Stimulated activated naive CD8-positive, alpha-beta T cell treated with anti-CD3 and anti-CD28 coated beads, Interleukin-15, amount 100 ng/mL, for 72 hours (primary cell): ENCODE measurements at regions not wholly inside any gene's neighbourhood (a gene's known extent, or its start where the extent isn't known, plus 50 kb on each side); places are given as distances from the start of the nearest gene placed in this dataset.

Source experiments
- ATAC-seq: fragments of 150-1000 bp; cut with Tn5 transposase; 2 replicates; pipeline ENCODE4 v1.10.0; 2021; ENCODE audit warnings: mild to moderate bottlenecking, moderate library complexity
- DNase-seq, 2 donors: peaks; one replicate each; pipeline ENCODE4 v3.0.0; 2021 to 2022
- H3K27ac Mint-ChIP-seq, 2 donors: one replicate each; pipeline ENCODE4 v1.8.0; 2022; ENCODE audit warnings: mild to moderate bottlenecking in 2 of 2, mixed read lengths in 2 of 2, moderate library complexity in 2 of 2
- H3K27me3 Mint-ChIP-seq: one replicate; pipeline ENCODE4 v1.8.0; 2022; ENCODE audit warnings: mixed read lengths
- H3K4me1 Mint-ChIP-seq: one replicate; pipeline ENCODE4 v1.8.0; 2022; ENCODE audit warnings: mild to moderate bottlenecking, mixed read lengths
- H3K4me3 Mint-ChIP-seq, 2 donors: one replicate each; pipeline ENCODE4 v1.8.0; 2022; ENCODE audit warnings: mild to moderate bottlenecking in 2 of 2, mixed read lengths in 2 of 2, moderate library complexity in 1 of 2
- H3K9me3 Mint-ChIP-seq, 2 donors: one replicate each; pipeline ENCODE4 v1.8.0; 2022; ENCODE audit warnings: mixed read lengths in 2 of 2

DNA sequence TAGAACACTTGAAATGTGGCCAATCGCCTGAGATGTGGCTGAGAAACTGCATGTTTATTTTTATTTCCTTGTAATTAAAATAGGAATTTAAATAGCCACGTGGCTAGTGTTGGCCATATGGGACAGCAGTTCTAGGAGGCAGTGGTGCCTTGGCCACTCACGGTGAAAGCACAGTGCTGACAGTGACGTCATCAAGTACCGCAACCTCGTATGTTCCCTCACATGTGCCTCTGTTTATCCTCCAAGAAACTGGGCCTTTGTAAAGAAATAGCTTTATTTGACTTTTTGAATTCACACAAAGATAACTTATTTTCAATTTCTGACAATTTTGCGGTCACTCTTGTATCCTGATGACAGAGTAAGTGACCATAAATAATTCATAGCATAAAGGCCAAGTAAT, 575.0 kb downstream of the DCDC2C start:
- Mint-ChIP-seq H3K27ac (no peak overlapping the region), H3K9me3 (peaks cover 10 to 11% of the 10 kb centered on the region in 2 donors), H3K4me1 (no peaks in the 10 kb centered on the region), H3K4me3 (no peak overlapping the region), H3K27me3 (no peaks in the 10 kb centered on the region)
- DNase-seq (no peak), ATAC-seq (no peak)

DNA sequence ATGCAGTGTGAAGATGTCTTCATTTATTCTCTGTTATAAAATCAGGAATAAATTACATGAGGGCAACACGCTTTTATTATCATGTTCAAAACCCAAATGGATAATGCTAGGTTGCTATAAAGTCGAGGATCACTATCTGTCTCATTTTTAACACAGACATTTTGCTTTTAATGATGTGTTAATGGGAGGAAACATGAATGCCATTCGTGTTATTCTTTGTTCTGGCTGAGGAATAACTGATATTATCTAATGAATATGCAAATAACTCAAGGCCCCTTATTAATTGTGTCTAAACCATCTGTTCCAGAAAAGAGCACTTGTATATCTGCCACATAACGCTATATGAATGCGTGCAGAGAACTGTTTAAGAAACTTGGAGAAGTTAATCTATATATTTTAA, 576.1 kb downstream of the DCDC2C start:
- no peak for DNase-seq
- no peak overlapping the region for H3K4me3 Mint-ChIP-seq
- no peak overlapping the region for H3K27ac Mint-ChIP-seq
- peaks cover 10 to 11% of the 10 kb centered on the region in 2 donors for H3K9me3 Mint-ChIP-seq
- no peaks in the 10 kb centered on the region for H3K27me3 Mint-ChIP-seq
- H3K4me1 Mint-ChIP-seq: no peaks in the 10 kb centered on the region
- ATAC-seq: no peak

- peaks cover 0 to 2% of the 10 kb centered on the region in 2 donors for H3K9me3 Mint-ChIP-seq
- ATAC-seq: no peak
- no peaks in the 10 kb centered on the region for H3K27me3 Mint-ChIP-seq
- H3K4me1 Mint-ChIP-seq: no peaks in the 10 kb centered on the region
- no peak overlapping the region for H3K4me3 Mint-ChIP-seq
- no peak overlapping the region for H3K27ac Mint-ChIP-seq
- DNase-seq: no peak
Measured at GRCh38 chr2:4291430-4291829, 588.1 kb downstream of the DCDC2C start.

DNA sequence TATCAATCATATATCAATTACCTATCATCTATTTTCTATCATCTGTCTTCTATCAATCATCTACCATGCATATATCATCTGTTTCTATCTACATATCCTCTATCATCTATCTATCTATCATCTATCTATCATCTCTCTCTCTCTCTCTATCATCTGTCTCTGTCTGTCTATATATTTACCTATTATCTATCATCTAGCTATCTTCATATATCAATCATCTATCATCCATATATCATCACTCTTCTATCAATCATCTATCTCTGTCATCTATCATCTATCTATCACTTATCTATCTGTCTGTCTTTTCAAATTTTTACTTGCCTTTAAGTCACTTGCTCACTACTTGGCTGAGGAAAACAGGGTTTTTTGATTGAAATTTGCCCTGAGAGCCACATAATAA, 592.3 kb downstream of the DCDC2C start:
- Mint-ChIP-seq H3K4me1 (no peaks in the 10 kb centered on the region), H3K27me3 (no peaks in the 10 kb centered on the region), H3K4me3 (no peak overlapping the region), H3K9me3 (no peaks in the 10 kb centered on the region), H3K27ac (no peak overlapping the region)
- ATAC-seq (no peak), DNase-seq (no peak)

- DNase-seq (no peak), ATAC-seq (no peak)
- H3K27ac Mint-ChIP-seq: no peak overlapping the region
- H3K27me3 Mint-ChIP-seq: no peaks in the 10 kb centered on the region
- H3K9me3 Mint-ChIP-seq: no peaks in the 10 kb centered on the region
- no peaks in the 10 kb centered on the region for H3K4me1 Mint-ChIP-seq
- H3K4me3 Mint-ChIP-seq: no peak overlapping the region
Measured at GRCh38 chr2:4300616-4301015, 597.2 kb downstream of the DCDC2C start.

DNA sequence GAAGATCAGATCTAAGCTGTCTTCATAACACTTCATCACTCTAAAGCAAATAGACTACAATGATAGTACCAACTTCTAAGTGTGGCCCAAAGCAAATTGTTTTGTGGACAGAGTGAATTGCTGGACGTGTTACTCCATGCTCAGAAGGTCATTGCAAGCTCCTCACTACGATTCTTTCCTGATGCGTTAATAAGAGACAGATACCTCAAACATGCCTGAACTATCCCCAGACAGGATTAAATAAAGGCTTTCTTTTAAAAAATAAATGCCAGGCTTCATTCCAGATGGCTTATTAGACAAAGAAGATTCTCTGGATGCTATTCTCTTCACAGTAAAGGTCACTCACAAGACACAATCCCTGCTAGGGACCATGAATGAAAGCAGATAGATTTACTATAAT, 621.2 kb downstream of the DCDC2C start:
- peaks cover 4 to 9% of the 10 kb centered on the region in 2 donors for H3K9me3 Mint-ChIP-seq
- H3K27me3 Mint-ChIP-seq: no peaks in the 10 kb centered on the region
- ATAC-seq (no peak), DNase-seq (no peak)
- no peak overlapping the region for H3K4me3 Mint-ChIP-seq
- no peaks in the 10 kb centered on the region for H3K4me1 Mint-ChIP-seq
- no peak overlapping the region for H3K27ac Mint-ChIP-seq

DNA sequence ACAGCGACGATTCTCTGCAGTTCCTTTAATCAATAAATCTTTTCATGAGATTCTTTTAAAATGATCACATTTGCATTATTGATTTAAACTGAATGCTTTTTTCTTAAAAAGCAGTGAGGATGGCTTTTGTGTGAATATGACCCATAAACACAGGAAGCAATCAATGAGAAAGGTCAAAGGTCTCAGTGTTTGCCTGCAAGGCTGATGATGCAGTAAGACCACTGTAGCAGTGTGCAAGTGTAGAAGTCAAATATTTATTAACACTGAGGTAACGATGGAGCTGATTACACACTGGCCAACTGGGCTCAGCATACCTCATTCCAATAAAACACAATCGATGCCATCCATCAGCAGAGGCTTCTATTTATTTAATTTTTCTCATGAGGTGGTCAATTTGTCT, 633.5 kb downstream of the DCDC2C start:
- Mint-ChIP-seq H3K4me1 (no peaks in the 10 kb centered on the region), H3K4me3 (no peak overlapping the region), H3K27ac (no peak overlapping the region), H3K9me3 (peaks cover 17 to 18% of the 10 kb centered on the region in 2 donors), H3K27me3 (no peaks in the 10 kb centered on the region)
- ATAC-seq (no peak), DNase-seq (no peak)

DNA sequence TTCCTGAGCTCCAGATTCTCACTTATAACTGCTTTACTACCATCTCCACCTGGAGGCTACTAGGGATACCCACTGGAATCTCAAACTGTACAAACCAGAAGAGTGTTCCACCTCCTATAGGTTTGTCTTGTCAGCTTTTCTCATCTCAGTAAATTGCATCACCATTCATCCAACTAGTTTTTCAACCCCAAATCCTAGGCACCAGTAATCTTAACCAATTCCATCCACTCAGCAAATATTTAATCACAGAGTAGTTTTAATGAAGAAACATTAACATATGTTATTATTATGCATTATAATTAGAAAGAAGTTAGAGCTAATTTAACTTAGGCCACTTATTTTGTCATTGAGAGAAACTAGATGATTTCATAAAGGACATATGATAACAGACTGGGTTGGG, 635.0 kb downstream of the DCDC2C start:
- H3K9me3 Mint-ChIP-seq: peaks cover 17 to 18% of the 10 kb centered on the region in 2 donors
- ATAC-seq: no peak

DNA sequence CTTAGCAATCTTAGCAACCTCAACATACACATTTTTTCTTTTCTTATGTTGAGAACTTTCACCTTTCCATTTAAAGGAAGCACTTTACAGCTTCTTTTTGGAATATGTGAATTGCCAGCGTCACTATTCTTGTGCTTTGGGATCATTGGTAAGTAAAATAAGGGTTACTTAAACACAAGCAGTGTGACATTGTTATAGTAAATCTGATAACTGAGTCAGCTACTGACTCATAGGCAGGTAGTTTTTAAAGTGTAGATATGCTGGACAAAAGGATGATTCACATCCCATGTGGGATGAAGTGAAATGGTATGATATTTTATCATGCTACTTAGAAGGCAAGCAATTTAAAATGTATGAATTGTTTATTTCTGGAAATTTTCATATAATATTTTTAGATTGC, 637.2 kb downstream of the DCDC2C start:
- Mint-ChIP-seq H3K9me3 (peaks cover 12 to 13% of the 10 kb centered on the region in 2 donors), H3K4me3 (no peak overlapping the region), H3K4me1 (no peaks in the 10 kb centered on the region), H3K27me3 (no peaks in the 10 kb centered on the region), H3K27ac (no peak overlapping the region)
- ATAC-seq (no peak), DNase-seq (no peak)

More for the DNA sequence above, 635.0 kb downstream of the DCDC2C start:
- no peak overlapping the region for H3K4me3 Mint-ChIP-seq
- no peaks in the 10 kb centered on the region for H3K27me3 Mint-ChIP-seq
- no peak for DNase-seq
- no peak overlapping the region for H3K27ac Mint-ChIP-seq
- no peaks in the 10 kb centered on the region for H3K4me1 Mint-ChIP-seq

DNA sequence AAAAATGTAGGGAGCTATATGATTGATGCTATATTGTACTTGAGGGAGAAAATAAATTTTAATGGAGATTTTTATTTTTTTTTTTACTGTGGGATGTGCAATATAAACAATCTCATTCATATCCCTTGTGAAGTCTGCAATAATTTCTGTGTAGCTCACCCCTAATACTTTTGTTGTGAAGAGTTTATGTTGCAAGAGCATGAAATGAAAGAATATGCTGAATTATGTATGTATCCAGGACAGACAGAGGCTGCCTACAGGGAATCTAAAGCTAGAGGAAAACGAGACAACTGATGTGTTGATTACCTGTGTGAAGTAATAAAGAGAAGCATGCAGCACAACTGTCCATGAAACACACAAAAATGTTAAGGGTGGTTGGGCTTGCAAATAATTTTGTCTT, 643.3 kb downstream of the DCDC2C start:
- DNase-seq: no peak
- Mint-ChIP-seq H3K4me1 (no peaks in the 10 kb centered on the region), H3K27ac (no peak overlapping the region), H3K4me3 (no peak overlapping the region), H3K27me3 (no peaks in the 10 kb centered on the region), H3K9me3 (peaks cover 9 to 17% of the 10 kb centered on the region in 2 donors)
- no peak for ATAC-seq

DNA sequence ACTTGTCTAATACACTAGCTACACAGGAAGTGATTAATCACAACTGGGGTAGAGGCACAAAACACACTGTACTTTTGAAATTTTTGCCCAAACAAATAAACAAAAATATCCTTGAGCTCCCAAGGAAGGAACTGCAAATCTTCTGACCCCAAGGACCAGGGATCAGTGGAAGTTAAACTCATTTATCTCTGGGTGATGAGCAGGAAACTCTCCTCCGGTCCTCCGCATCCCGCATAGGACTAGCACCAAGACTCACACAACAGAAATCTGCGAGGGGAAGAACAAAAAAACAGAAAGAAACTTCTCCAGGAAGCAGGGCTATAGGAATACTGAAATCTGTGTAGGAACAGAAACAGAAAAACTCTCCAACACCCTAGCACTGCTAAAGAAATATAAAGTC, 650.3 kb downstream of the DCDC2C start:
- H3K4me3 Mint-ChIP-seq: no peak overlapping the region
- H3K27me3 Mint-ChIP-seq: no peaks in the 10 kb centered on the region
- H3K27ac Mint-ChIP-seq: no peak overlapping the region

DNA sequence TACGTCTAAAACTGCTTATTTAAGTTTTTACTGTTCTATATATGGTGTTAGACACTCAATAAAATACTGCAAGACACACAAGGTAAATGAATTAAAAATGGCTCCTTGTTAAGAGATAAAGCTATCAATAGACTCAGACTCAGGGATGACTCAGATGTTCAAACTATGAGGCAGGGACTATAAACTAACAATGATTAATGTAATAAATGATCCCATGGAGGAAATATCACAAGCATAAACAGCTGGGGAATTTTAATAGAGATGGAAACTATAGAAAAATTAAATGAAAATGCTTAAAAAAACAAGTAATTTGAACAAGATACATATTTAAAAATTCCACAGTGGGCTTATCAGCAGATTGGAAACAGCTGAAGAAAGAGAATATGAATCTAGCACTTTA, 650.8 kb downstream of the DCDC2C start:
- DNase-seq: no peak
- ATAC-seq: no peak
- Mint-ChIP-seq H3K27me3 (no peaks in the 10 kb centered on the region), H3K4me1 (no peaks in the 10 kb centered on the region), H3K4me3 (no peak overlapping the region), H3K9me3 (peaks cover 13 to 17% of the 10 kb centered on the region in 2 donors), H3K27ac (no peak overlapping the region)

More for the DNA sequence above, 650.3 kb downstream of the DCDC2C start:
- ATAC-seq (no peak), DNase-seq (no peak)
- Mint-ChIP-seq H3K9me3 (peaks cover 13 to 19% of the 10 kb centered on the region in 2 donors), H3K4me1 (no peaks in the 10 kb centered on the region)

DNA sequence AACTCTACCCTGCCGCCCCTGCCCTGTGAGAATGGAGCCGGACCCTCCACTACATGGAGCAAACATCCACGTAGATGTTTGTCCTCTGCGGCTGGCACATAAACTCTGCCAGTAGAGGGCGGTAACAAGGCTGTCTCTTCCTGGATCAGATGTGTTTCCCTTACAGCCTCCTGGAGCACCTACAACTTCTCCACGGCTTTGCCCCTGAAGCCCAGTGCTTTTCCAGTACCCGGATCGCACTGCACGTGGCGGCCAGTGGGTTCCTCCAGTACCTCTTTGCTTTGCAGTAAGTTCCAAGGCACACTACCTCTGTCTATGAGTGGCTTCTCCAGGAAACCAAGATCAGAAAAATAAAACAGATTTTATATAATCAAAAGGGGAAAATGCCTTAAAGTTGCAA, 651.3 kb downstream of the DCDC2C start:
- Mint-ChIP-seq H3K4me3 (no peak overlapping the region), H3K9me3 (peaks cover 13 to 17% of the 10 kb centered on the region in 2 donors), H3K27ac (no peak overlapping the region), H3K27me3 (no peaks in the 10 kb centered on the region), H3K4me1 (no peaks in the 10 kb centered on the region)
- ATAC-seq (no peak), DNase-seq (no peak)

GRCh38 chr2:4356109-4356508, 652.7 kb downstream of the DCDC2C start:
- DNase-seq (no peak), ATAC-seq (no peak)
- Mint-ChIP-seq H3K4me1 (no peaks in the 10 kb centered on the region), H3K9me3 (peaks cover 9 to 14% of the 10 kb centered on the region in 2 donors), H3K27me3 (no peaks in the 10 kb centered on the region), H3K4me3 (no peak overlapping the region), H3K27ac (no peak overlapping the region)

- peaks cover 9 to 18% of the 10 kb centered on the region in 2 donors for H3K9me3 Mint-ChIP-seq
- H3K4me3 Mint-ChIP-seq: no peak overlapping the region
- ATAC-seq (no peak), DNase-seq (no peak)
- no peaks in the 10 kb centered on the region for H3K4me1 Mint-ChIP-seq
- H3K27ac Mint-ChIP-seq: no peak overlapping the region
- H3K27me3 Mint-ChIP-seq: no peaks in the 10 kb centered on the region
Measured at GRCh38 chr2:4356541-4356940, 653.2 kb downstream of the DCDC2C start.

- Mint-ChIP-seq H3K4me1 (no peaks in the 10 kb centered on the region), H3K9me3 (peaks cover 4 to 15% of the 10 kb centered on the region in 2 donors), H3K27ac (no peak overlapping the region), H3K4me3 (no peak overlapping the region), H3K27me3 (no peaks in the 10 kb centered on the region)
- ATAC-seq: no peak
- no peak for DNase-seq
Measured at GRCh38 chr2:4357121-4357520, 653.7 kb downstream of the DCDC2C start.

GRCh38 chr2:4358837-4359236, 655.5 kb downstream of the DCDC2C start:
- no peak overlapping the region for H3K27ac Mint-ChIP-seq
- peaks cover 4 to 14% of the 10 kb centered on the region in 2 donors for H3K9me3 Mint-ChIP-seq
- H3K27me3 Mint-ChIP-seq: no peaks in the 10 kb centered on the region
- no peak overlapping the region for H3K4me3 Mint-ChIP-seq
- DNase-seq: no peak
- no peaks in the 10 kb centered on the region for H3K4me1 Mint-ChIP-seq
- ATAC-seq: no peak
